ENCODE measurements at regions not wholly inside any gene's neighbourhood (a gene's known extent, or its start where the extent isn't known, plus 50 kb on each side); places are given as distances from the start of the nearest gene placed in this dataset.
"Not testable (repeated sequence)": the region's sequence is repeated elsewhere in the genome, so short reads cannot be mapped to it uniquely, and the experiment has no call there.

DNA sequence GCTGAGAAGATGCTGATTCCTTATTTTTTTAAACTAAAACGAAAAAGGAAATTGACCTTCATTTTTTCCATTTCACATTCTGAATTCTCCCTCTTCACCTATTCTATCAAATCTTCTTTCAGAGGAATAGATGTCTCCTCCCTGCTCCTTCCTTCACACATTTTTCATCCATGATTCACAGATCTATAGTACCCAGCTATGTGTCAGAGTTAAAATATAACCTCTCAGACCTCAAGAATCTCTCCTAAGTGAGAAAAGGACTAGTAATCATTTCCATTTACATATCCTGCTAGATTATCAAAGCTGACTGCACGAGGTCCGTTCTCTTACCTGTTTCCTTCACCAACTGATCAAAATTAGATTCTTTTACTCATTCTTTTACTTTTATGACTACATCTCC is 1297.6 kb upstream of the ALCAM start:
- Mint-ChIP-seq H3K27ac (no peak overlapping the region), H3K27me3 (ENCODE audit: low read depth) (no peaks in the 10 kb centered on the region), H3K4me1 (peaks cover 10% of the 10 kb centered on the region), H3K9me3 (peaks cover 7% of the 10 kb centered on the region), H3K36me3 (ENCODE audit: low read depth) (no peaks in the 10 kb centered on the region), H3K4me3 (no peak overlapping the region)
- TF ChIP-seq, protein P1, sequence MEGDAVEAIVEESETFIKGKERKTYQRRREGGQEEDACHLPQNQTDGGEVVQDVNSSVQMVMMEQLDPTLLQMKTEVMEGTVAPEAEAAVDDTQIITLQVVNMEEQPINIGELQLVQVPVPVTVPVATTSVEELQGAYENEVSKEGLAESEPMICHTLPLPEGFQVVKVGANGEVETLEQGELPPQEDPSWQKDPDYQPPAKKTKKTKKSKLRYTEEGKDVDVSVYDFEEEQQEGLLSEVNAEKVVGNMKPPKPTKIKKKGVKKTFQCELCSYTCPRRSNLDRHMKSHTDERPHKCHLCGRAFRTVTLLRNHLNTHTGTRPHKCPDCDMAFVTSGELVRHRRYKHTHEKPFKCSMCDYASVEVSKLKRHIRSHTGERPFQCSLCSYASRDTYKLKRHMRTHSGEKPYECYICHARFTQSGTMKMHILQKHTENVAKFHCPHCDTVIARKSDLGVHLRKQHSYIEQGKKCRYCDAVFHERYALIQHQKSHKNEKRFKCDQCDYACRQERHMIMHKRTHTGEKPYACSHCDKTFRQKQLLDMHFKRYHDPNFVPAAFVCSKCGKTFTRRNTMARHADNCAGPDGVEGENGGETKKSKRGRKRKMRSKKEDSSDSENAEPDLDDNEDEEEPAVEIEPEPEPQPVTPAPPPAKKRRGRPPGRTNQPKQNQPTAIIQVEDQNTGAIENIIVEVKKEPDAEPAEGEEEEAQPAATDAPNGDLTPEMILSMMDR (IDR thresholded peaks at IDR 0.05; ENCODE audit: unreplicated experiment in 3 of 3) = no peak

DNA sequence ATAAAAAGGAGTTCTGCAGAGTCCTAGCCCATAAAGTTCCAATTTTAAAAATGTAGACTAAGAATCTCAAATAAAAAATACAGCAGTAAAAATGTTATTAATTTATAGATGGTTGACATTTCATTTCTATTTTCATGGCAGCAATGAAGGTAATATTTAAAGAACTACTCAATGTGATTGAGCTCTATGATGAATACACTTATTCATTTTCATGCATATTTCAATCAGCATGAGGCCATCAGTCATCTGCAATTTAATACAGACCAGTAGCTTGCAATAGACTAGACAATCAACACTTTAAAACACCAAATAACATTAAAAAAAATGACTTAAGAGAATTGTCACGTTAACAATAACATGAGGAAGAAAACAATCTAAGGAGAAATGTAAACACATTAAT is 1295.8 kb upstream of the ALCAM start:
- H3K4me1 Mint-ChIP-seq = peaks cover 10% of the 10 kb centered on the region
- H3K4me3 Mint-ChIP-seq = no peak overlapping the region
- TF ChIP-seq, protein P1 (IDR thresholded peaks at IDR 0.05; ENCODE audit: unreplicated experiment in 3 of 3) = no peak
- H3K36me3 Mint-ChIP-seq (ENCODE audit: low read depth) = no peaks in the 10 kb centered on the region
- H3K27ac Mint-ChIP-seq = no peak overlapping the region
- H3K27me3 Mint-ChIP-seq (ENCODE audit: low read depth) = no peaks in the 10 kb centered on the region
- H3K9me3 Mint-ChIP-seq = peaks cover 7% of the 10 kb centered on the region

DNA sequence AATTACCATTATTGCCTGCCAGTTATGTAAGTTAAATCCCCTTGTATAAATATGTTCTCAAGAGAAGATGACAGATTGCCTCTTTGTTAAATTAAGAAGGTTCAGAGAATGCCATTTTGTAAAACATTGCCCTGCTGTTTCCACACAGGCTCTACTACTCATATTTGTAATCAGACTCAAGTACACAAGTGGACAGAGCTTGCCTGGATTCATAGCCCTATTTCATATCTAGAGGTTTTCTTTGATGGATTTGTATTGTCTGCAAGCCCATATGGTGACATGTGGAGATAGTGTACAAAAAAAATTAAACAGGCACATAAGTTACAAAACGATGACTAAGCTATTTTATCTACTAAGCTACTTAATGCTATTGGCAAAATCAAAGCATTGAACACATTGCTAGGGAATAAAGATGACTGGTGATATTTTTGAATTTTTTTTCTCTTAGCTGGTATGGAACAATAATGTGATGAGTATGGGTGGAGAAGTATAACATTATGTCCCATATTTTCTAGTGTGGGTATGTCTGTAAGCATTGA is 1286.6 kb upstream of the ALCAM start:
- H3K9me3 Mint-ChIP-seq = no peaks in the 10 kb centered on the region
- H3K4me3 Mint-ChIP-seq = no peak overlapping the region
- H3K27ac Mint-ChIP-seq = no peak overlapping the region
- TF ChIP-seq, protein P1 (IDR thresholded peaks at IDR 0.05; ENCODE audit: unreplicated experiment in 3 of 3) = no peak
- no peaks in the 10 kb centered on the region for H3K4me1 Mint-ChIP-seq
- H3K36me3 Mint-ChIP-seq (ENCODE audit: low read depth) = no peaks in the 10 kb centered on the region
- H3K27me3 Mint-ChIP-seq (ENCODE audit: low read depth) = peaks cover 3% of the 10 kb centered on the region

DNA sequence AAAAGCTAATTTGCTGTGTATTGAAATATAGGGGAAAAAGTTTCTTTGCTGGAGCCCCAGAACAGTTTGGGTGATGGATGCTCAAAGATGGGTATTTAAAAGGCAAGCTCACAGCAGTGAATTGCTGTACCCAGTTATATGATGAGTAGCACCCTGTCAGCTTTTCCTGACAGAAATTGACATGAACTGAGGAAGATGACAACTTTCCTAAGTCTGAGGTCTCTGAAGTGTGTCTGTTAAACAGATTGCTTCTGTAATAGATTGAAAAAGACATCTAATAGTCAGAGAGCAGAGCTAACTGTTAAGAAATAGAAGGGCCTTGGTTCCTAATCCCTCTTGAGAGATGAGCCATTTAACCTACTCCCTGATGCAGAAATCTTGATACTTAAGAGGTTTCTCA is 1278.0 kb upstream of the ALCAM start:
- H3K4me1 Mint-ChIP-seq = no peaks in the 10 kb centered on the region
- H3K9me3 Mint-ChIP-seq = peaks cover 9% of the 10 kb centered on the region
- TF ChIP-seq, protein P1 (IDR thresholded peaks at IDR 0.05; ENCODE audit: unreplicated experiment in 3 of 3) = no peak
- no peak overlapping the region for H3K27ac Mint-ChIP-seq
- H3K27me3 Mint-ChIP-seq (ENCODE audit: low read depth) = no peaks in the 10 kb centered on the region
- no peaks in the 10 kb centered on the region for H3K36me3 Mint-ChIP-seq (ENCODE audit: low read depth)
- H3K4me3 Mint-ChIP-seq = no peak overlapping the region

DNA sequence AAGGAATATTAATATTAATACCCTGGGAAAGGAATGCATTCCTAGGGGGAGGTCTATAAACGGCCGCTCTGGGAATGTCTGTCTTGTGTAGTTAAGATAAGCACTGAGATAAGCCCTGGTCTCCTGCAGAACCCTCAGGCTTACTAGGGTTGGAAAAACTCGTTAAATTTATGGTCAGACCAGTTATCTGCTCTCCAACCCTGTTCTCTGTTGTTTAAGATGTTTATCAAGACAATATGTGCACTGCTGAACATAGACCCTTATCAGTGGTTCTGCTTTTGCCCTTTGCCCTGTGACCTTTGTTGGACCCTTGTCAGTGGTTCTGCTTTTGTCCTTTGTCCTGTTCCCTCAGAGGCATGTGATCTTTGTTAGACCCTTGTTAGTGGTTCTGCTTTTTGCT is 1276.7 kb upstream of the ALCAM start:
- not testable (repeated sequence) for H3K27ac Mint-ChIP-seq

DNA sequence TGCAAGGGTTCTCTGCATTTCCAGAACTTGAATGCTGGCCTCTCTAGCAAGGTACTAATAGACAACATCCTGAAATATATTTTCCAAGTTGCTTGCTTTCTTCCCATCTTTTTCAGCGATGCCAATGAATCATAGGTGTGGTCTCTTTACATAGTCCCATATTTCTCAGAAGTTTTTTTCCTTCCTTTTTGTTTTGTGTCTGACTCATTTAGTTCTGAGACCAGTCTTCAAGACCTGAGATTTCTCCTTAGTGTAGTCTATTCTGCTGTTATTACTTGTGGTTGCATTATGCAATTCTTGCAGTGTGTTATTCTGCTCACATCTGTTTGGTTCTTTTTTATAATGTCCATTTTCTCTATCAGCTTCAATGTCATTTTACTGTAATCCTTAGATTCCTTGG is 1265.0 kb upstream of the ALCAM start:
- TF ChIP-seq, protein P1 (IDR thresholded peaks at IDR 0.05; ENCODE audit: unreplicated experiment in 3 of 3) = no peak
- Mint-ChIP-seq H3K9me3 (peaks cover 6% of the 10 kb centered on the region), H3K36me3 (ENCODE audit: low read depth) (no peaks in the 10 kb centered on the region), H3K4me3 (no peak overlapping the region), H3K27ac (no peak overlapping the region), H3K27me3 (ENCODE audit: low read depth) (no peaks in the 10 kb centered on the region), H3K4me1 (no peaks in the 10 kb centered on the region)

More for the DNA sequence above, 1276.7 kb upstream of the ALCAM start:
- not testable (repeated sequence) for H3K36me3 Mint-ChIP-seq (ENCODE audit: low read depth); H3K4me3 Mint-ChIP-seq; H3K9me3 Mint-ChIP-seq; H3K4me1 Mint-ChIP-seq; H3K27me3 Mint-ChIP-seq (ENCODE audit: low read depth)
